COR-L47 (cell line): ENCODE measurements at regions not wholly inside any gene's neighbourhood (a gene's known extent, or its start where the extent isn't known, plus 50 kb on each side); places are given as distances from the start of the nearest gene placed in this dataset.

ENCODE experiments used
- DNase-seq: peaks from one replicate; lab custom pipeline; 2025; lab: John Stamatoyannopoulos, UW

GRCh38 chr6:54010340-54011276 is 100.6 kb upstream of the MLIP start:
- no peak for DNase-seq

- no peak for DNase-seq
These were observed 100.0 kb upstream of the MLIP start for GRCh38 chr6:54011277-54011648.

DNA sequence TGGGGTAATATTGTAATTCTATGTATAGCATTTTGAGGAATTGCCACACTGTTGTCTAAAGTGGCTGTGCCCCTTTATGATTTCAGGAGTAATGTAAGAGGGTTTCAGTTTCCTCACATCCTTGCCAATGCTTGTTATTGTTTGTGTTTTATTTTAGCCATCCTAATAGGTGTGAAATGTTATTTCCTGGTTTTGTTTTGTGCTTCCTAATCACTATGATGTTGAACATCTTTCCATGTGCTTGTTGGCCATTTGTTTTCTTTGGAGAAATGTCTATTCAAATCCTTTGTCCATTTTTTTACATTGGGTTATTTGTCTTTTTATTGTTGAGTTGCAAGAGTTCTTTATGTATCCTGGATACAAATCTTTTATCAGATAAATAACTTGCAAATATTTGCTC is 97.3 kb upstream of the MLIP start:
- DNase-seq = no peak

DNA sequence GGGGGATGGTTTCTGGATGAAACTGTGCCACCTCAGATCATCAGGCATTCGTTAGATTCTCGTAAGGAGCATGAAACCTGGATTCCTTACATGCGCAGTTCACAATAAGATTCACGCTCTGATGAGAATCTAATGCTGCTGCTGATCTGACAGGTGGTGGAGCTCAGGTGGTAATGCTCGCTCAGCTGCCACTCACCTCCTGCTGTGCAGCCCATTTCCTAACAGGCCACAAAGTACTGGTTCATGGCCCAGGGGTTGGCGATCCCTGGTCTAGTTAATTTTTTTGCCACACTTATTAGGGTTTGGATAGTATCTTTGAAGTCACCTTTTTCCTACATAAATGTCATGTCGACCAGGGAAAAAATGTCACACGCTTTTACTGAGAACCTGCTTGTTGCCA is 96.8 kb upstream of the MLIP start:
- DNase-seq = no peak

GRCh38 chr6:54017877-54018276 is 93.4 kb upstream of the MLIP start:
- DNase-seq = no peak

GRCh38 chr6:54018722-54019121 is 92.5 kb upstream of the MLIP start:
- no peak for DNase-seq

DNA sequence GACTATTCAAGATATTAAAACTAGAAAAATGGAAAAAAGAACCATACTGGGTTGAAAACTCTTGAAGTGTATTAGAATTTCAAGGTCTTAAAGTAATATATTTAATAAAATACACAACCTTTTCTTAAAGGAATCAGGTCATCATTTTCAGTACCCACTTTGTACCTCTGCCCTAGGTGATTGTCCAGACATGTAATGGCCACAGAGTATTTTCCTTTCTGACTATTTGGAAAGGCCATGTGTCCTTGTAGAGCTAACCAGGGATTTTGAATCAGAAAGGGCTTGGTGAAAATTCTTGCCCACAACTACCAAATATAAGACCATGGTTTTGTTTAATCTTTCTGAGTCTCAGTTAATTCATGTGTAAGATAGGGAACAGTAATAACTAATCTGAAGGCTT is 91.4 kb upstream of the MLIP start:
- DNase-seq = no peak

DNA sequence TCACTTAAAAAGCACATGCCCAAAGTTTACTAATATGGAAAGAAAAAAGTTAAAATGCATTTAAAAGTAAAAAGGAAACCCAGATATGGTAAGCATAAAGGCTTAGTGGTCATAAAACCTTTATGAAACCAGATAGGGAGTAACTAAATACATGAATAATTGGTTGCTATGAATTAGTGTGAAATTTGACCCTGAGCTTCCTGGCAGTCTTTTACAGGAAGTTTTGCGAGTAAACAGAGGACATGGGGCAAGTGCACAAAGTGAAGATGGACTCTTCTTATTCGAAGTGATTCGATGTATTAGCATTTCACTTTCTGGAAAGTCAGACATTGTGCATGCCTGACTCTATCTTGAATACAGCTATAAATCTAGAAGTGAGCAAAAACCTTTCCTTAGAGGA is 90.9 kb upstream of the MLIP start:
- DNase-seq = no peak

GRCh38 chr6:54026652-54027400 is 84.4 kb upstream of the MLIP start:
- DNase-seq = no peak

DNA sequence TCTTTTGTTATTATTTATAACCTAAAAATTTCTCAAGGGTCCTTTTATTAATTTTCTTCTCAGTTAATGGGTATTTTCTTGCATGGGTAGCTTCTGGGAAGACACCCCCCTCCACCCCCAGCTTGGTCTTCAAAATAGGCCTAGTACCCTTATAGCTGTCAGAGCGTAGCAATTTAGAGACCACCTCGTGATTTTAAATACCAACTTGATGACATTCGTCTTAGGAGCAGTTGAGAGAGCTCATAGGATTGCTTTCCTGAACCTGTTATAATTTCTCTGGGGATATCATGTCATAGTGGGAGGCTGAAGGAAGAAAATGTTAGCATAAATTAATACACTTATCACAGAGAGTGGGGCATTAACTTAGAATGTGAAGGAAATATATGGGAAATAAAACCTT is 83.1 kb upstream of the MLIP start:
- no peak for DNase-seq

DNA sequence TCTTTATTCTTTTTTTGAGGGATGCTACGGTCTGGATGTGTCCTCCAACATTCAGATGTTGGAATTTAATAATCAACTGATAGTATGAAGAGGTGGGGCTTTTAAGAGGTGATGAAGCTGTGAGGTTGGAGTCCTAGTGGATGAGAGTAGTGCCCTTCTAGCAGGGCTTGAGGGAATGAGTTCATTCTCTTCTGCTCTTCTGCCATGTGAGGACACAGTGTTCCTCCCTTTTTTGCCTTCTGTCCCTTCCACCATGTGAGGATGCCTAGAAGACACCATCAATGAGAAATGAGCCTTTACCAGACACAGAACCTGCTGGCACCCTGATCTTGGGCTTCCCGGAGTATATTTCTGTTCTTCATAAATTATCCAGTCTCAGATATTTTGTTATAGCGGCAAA is 82.1 kb upstream of the MLIP start:
- DNase-seq = no peak

GRCh38 chr6:54031169-54031568 is 80.1 kb upstream of the MLIP start:
- no peak for DNase-seq

DNA sequence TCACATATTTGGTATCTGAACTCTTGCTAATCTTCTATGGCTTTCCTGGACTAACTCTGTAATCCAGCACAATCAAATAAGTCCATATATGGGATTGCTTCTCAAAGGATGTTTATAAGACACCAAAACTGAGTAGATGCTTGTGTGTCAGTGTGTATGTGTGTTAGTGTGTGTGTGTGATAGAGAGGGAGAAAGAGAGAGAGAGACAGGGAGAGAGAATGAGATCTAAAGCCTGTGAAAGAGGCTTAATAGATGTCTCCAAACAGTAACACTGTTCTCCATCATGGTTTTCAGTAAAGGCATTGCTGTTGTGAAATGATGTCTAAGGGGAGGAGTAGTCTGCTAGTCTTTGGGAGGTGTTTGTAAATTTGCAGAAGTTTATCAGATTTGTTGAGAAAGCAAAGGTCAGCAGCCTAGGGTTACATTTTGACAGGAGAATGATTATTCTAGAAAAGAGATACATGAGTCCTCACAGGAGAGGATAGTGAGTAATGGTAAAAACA is 73.9 kb upstream of the MLIP start:
- DNase-seq = no peak

- DNase-seq = no peak
These were observed 70.7 kb upstream of the MLIP start for GRCh38 chr6:54040545-54040944.

GRCh38 chr6:54041239-54041638 is 70.0 kb upstream of the MLIP start:
- no peak for DNase-seq

DNA sequence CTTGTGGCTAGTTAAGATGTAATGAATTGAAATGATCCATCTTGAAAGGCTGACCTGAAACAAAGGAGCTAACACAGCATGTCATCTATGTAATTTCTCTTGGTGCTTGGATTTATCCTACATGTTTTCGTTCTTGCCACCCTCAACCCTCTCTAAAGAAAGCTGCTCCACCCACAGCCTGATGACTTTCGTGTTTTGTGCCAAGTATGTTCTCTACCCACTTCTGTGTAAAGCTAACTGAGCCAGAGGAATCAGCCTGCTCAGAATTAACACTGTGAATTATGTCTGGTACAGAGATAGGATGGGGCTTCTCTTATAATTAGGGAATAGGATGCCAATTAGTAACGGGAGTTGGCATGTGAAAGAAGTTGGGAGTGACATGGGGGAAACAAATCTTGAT is 67.9 kb upstream of the MLIP start:
- DNase-seq = no peak

DNA sequence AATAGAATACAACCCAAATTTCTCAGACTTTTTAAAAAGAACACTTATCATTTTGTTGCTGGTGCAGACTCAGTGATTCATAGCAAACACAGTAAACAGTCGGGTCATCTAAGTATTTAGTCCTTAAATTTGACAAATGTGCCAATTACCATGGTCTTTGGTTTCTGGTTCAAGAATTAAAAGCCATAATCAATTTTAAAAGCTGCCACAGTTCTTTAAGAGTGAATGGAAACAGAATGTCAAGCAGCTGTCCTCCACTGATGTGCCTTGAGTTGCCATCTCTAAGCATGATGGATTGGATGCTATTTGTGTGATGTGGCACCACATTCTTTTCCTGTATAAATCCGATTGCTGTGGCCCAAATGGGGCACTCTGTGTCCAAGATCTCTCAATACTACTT is 67.2 kb upstream of the MLIP start:
- no peak for DNase-seq

GRCh38 chr6:54048782-54049181 is 62.5 kb upstream of the MLIP start:
- DNase-seq = no peak

- no peak for DNase-seq
These were observed 60.5 kb upstream of the MLIP start for GRCh38 chr6:54050750-54051149.

GRCh38 chr6:54053881-54054391 is 57.3 kb upstream of the MLIP start:
- no peak for DNase-seq

DNA sequence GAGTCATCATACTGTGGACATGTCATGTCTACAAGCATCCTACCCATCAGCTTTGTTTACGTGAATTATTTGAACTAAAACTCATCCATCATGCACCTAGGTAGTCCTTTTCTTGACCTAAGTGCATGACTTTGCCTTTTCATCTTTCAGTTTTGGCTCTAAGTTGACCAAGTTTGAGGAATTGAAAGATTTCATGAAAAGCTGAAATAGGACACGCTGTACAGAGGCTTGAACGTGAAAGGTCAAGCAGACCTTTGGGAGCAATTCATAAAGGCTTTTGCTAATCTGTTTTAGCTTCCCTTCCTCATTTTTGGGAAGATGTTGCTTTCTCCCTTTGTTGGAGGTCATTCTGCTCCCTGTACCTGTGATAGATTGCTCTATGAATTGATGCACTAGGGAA is 55.1 kb upstream of the MLIP start:
- no peak for DNase-seq

DNA sequence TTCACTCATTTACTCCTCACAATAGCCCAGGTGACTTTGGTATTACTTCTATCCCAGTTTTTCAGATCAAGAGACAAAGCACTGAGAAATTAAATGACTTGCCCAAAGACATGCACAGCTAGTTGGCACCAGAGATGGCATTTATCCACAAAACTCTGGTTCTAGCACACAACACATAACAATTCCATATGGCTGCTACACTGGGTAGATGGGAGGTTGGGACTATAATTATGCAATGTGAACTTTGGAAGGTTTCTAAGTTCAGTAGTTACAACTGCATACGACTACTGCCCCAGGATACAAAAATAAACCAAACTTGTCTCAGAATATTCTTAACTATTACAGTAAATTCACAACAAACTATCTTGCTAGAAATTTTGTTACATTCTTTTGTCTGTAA is 54.2 kb upstream of the MLIP start:
- no peak for DNase-seq

GRCh38 chr6:54058236-54058635 is 53.0 kb upstream of the MLIP start:
- DNase-seq = no peak
